ENCODE measurements at regions not wholly inside any gene's neighbourhood (a gene's known extent, or its start where the extent isn't known, plus 50 kb on each side); places are given as distances from the start of the nearest gene placed in this dataset.
"Not testable (repeated sequence)": the region's sequence is repeated elsewhere in the genome, so short reads cannot be mapped to it uniquely, and the experiment has no call there.

DNA sequence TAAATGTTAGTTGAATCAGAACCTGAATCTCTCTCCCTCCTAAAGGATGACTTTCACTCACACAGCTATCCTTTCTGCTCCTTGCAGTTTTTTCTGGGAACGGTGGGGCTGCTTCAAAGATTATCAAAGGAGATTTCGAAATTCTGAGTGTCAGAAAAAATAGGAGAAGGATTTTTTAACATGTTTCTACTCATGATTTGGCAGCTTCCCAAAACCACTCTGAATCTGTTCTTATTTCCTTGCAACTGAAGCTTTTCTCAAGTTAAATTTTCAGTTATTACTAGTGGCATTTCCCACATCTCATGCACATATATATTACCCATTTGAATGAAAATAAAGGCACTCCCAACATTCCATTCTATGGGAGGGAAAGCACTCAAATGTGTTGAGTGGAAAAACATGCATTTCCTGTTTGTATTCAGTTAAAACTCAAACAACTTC, 123.6 kb downstream of the LCA5 start:
- DNase-seq (no peak), ATAC-seq (no peak)
- ChIA-PET CTCF (interaction anchor here (0.7 to 1.0 kb wide), 2 partner anchors 11 to 187 kb away, joined by 3 read pairs; no protein-coding TSS in a partner anchor), POLR2A (interaction anchor here (0.6 kb wide), 1 partner anchor 165 kb away, joined by 6 read pairs; no protein-coding TSS in a partner anchor)
- Mint-ChIP-seq H3K27ac (no peak overlapping the region), H3K4me1 (no peaks in the 10 kb centered on the region), H3K27me3 (no peaks in the 10 kb centered on the region), H3K36me3 (ENCODE audit: low read depth) (no peaks in the 10 kb centered on the region), H3K9me3 (ENCODE audit: low read depth) (no peaks in the 10 kb centered on the region), H3K4me3 (no peak overlapping the region)
- intact Hi-C loops (cut with DNase I, micrococcal nuclease), result no loop called here

DNA sequence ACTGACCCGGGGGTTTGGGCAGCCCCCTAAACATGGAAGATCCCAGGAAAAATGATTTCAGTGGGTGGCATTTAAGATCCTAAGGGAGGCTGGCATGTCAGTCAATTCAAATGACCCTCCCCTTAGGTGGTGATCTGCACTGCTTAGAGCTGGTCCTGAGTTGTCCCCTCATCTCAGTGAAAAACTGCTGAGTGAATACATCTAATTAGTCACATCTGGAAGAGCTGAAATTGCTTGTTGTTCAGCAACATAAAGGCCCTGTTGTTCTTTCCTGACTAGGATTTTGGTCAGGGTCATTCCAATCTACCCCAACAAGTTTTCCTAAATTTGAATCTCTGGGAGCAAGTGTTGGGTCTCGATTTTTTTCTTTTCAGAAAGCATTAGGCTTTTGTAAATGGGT, 126.4 kb downstream of the LCA5 start:
- intact Hi-C loops (cut with DNase I, micrococcal nuclease), result no loop called here
- no peaks in the 10 kb centered on the region for H3K4me1 Mint-ChIP-seq
- no peaks in the 10 kb centered on the region for H3K36me3 Mint-ChIP-seq (ENCODE audit: low read depth)
- ChIA-PET POLR2A (no interaction called here), CTCF (no interaction called here)
- H3K27me3 Mint-ChIP-seq, result no peaks in the 10 kb centered on the region
- H3K9me3 Mint-ChIP-seq (ENCODE audit: low read depth), result no peaks in the 10 kb centered on the region
- H3K4me3 Mint-ChIP-seq, result no peak overlapping the region
- H3K27ac Mint-ChIP-seq, result no peak overlapping the region
- ATAC-seq (no peak), DNase-seq (no peak)

DNA sequence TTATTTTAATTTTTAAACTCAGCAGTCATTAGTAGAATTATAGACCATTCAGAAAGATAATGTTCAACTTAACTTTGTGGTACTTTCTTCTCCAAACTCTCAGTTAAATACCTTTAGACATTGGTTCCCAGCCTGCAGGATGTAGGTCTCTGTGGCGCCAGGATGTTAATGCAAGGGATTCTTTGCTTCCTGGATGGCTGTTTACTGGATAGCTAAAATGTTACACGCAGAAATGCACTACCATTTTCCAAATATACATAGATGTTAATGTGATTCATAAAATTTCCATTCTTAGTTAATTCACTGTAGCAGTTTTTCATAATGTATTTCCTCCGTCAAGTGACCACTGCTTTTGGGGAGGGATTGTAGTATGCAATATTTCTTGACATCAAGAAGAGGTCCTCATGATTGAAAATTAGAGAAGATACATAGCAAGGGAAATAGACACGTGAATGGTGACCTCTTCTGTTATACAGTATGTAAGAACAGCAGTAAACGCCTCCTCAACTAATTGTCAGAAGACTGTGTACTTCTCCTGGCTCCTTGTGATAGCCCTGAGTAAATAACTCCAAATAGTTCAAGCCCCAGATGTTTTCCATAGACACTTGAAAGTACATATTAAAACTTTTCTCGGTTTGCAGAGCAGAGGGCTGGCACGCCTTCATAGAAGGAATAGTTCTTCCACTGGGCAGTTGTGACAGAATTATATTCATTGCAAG, 128.8 kb downstream of the LCA5 start:
- Mint-ChIP-seq H3K36me3 (ENCODE audit: low read depth) (no peaks in the 10 kb centered on the region), H3K4me1 (no peaks in the 10 kb centered on the region), H3K9me3 (ENCODE audit: low read depth) (no peaks in the 10 kb centered on the region), H3K27me3 (no peaks in the 10 kb centered on the region), H3K27ac (no peak overlapping the region), H3K4me3 (no peak overlapping the region)
- DNase-seq (no peak), ATAC-seq (no peak)
- intact Hi-C loops (cut with DNase I, micrococcal nuclease), result no loop called here
- POLR2A ChIA-PET, result no interaction called here
- CTCF ChIA-PET, result no interaction called here

DNA sequence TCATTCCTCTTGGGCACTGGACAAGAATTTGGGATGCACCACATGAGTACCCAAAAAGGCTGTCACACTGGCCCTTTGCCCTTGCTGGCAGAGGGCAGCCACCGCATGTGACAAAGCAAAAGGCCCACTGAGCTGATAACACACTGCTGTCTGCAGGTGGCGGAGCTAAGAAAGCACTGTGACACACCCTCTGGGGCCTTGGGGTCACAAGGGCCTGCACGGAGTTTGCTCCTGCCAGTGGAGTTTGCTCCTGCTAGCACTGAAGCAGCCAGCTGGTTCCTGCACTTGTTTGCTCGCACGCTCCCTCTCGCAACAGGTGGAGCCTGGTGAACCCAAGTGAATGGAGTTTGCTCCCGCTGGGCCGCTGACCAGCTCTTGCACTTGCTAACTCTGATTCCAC, 132.6 kb downstream of the LCA5 start:
- H3K27me3 Mint-ChIP-seq, result no peaks in the 10 kb centered on the region
- H3K27ac Mint-ChIP-seq, result no peak overlapping the region
- CTCF ChIA-PET, result no interaction called here
- intact Hi-C loops (cut with DNase I, micrococcal nuclease), result no loop called here
- DNase-seq, result no peak
- POLR2A ChIA-PET, result no interaction called here
- H3K4me1 Mint-ChIP-seq, result no peaks in the 10 kb centered on the region
- no peak for ATAC-seq
- H3K9me3 Mint-ChIP-seq (ENCODE audit: low read depth), result no peaks in the 10 kb centered on the region
- no peak overlapping the region for H3K4me3 Mint-ChIP-seq
- no peaks in the 10 kb centered on the region for H3K36me3 Mint-ChIP-seq (ENCODE audit: low read depth)

DNA sequence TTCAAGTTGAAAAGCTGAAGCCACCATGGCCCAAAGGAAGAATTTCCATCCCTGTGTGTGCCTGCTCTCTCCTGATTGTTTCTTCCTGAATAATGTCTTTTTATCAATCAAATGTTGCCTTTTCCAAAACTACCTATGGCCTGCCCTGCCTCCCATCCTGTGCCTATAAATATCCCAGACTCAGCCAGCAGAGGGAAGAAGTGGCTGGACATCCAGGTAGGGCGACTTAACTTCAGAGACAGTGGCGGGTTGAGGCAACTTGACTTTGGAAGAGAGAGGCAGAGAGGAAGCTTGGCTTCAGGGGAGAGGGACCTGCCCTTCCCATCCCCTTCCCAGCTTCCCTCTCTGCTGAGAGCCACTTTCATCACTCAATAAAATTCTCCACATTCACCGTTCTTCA, 133.0 kb downstream of the LCA5 start:
- H3K4me3 Mint-ChIP-seq, result no peak overlapping the region
- ChIA-PET POLR2A (interaction anchor here (0.6 kb wide), 1 partner anchor 921 kb away, joined by 3 read pairs; no protein-coding TSS in a partner anchor), CTCF (no interaction called here)
- DNase-seq, result no peak
- H3K27me3 Mint-ChIP-seq, result no peaks in the 10 kb centered on the region
- H3K36me3 Mint-ChIP-seq (ENCODE audit: low read depth), result no peaks in the 10 kb centered on the region
- intact Hi-C loops (cut with DNase I, micrococcal nuclease), result no loop called here
- no peaks in the 10 kb centered on the region for H3K4me1 Mint-ChIP-seq
- no peaks in the 10 kb centered on the region for H3K9me3 Mint-ChIP-seq (ENCODE audit: low read depth)
- H3K27ac Mint-ChIP-seq, result no peak overlapping the region
- ATAC-seq, result no peak

DNA sequence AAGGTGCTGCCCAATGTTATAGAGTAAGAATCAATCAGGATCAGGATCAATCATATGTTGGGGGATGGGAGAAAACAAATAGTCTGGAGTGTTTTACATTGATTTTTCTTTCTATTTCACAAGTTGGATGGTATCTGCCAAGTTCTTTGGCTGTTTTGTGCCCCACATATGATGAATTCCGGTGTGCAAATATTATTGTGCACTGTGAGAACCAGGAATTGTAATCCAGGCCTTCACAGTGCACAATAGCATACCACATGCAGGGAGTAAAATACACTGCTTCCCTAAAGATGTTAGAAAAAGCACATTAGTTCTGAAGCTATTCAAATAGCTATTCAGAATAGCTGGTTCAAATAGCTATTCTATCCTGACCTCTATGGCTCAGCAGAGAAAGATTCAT, 133.7 kb downstream of the LCA5 start:
- DNase-seq (no peak), ATAC-seq (no peak)
- intact Hi-C loops (cut with DNase I, micrococcal nuclease), result no loop called here
- no peaks in the 10 kb centered on the region for H3K4me1 Mint-ChIP-seq
- no peak overlapping the region for H3K4me3 Mint-ChIP-seq
- H3K9me3 Mint-ChIP-seq (ENCODE audit: low read depth), result peaks cover under 1% of the 10 kb centered on the region
- H3K27me3 Mint-ChIP-seq, result no peaks in the 10 kb centered on the region
- no peak overlapping the region for H3K27ac Mint-ChIP-seq
- H3K36me3 Mint-ChIP-seq (ENCODE audit: low read depth), result no peaks in the 10 kb centered on the region
- POLR2A ChIA-PET, result interaction anchor here (0.6 kb wide), 1 partner anchor 920 kb away, joined by 3 read pairs; no protein-coding TSS in a partner anchor
- CTCF ChIA-PET, result no interaction called here

DNA sequence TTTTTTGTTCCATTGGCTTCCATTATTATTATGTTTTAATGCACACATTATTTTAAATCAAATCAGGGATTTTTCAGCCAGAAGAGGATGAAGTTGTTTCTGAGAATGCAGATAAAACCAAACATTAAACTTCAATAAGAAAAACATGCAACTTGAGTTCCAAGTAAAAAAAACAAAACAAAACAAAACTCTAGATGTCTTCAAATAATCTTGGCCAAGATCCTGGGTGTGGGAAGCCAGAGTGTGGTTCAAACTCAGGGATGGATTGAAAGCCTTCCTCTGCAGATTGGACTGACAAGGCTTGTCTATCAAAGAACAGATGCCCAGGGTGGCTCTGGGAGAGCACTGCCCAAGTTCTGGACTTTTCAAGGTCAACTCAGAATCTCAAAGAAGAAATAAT, 134.1 kb downstream of the LCA5 start:
- ChIA-PET CTCF (interaction anchor here (1.1 kb wide), 1 partner anchor 11 kb away, joined by 3 read pairs; no protein-coding TSS in a partner anchor), POLR2A (no interaction called here)
- Mint-ChIP-seq H3K4me3 (no peak overlapping the region), H3K9me3 (ENCODE audit: low read depth) (peaks cover 4% of the 10 kb centered on the region), H3K27me3 (peaks cover 2% of the 10 kb centered on the region), H3K4me1 (no peaks in the 10 kb centered on the region), H3K36me3 (ENCODE audit: low read depth) (peaks cover 1% of the 10 kb centered on the region), H3K27ac (no peak overlapping the region)
- DNase-seq (no peak), ATAC-seq (no peak)
- intact Hi-C loops (cut with DNase I, micrococcal nuclease), result no loop called here

DNA sequence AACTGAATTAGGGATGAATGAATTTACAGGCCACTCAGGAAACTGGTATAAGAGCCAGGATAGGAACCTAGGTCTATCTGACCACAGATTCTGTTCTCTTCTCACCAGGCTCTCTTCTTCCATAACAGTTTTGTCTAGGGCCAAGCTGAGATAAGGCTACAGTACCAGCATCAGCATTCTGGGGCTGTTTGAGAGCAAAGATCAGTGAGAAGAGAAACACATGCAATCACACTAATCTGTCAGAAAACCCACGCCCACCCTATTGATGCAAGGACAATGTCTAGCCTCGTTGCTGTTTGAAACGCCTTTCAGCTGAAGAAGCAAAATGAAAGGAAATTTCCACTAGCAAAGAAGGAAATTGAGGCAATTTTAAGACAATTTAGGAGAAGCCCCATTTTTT, 137.7 kb downstream of the LCA5 start:
- ATAC-seq (no peak), DNase-seq (no peak)
- Mint-ChIP-seq H3K4me3 (no peak overlapping the region), H3K4me1 (no peaks in the 10 kb centered on the region), H3K36me3 (ENCODE audit: low read depth) (peaks cover 1% of the 10 kb centered on the region), H3K27me3 (peaks cover 2% of the 10 kb centered on the region), H3K27ac (no peak overlapping the region), H3K9me3 (ENCODE audit: low read depth) (peaks cover 4% of the 10 kb centered on the region)
- ChIA-PET CTCF (no interaction called here), POLR2A (no interaction called here)
- intact Hi-C loops (cut with DNase I, micrococcal nuclease), result no loop called here

DNA sequence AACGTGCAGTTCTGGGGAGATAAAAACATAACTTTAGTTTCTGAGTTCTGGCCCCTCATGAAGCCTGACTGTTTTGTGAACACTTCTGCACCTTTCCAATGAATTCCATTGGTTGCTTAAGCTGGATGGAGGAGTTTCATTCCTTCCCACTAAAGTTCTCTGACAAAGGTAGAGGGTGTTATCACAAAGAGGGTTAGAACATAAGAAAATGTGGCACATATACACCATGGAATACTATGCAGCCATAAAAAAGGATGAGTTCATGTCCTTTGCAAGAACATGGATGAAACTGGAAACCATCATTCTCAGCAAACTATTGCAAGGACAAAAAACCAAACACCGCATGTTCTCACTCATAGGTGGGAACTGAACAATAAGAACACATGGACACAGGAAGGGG, 138.6 kb downstream of the LCA5 start:
- H3K4me3 Mint-ChIP-seq; DNase-seq; H3K27me3 Mint-ChIP-seq; POLR2A ChIA-PET; H3K9me3 Mint-ChIP-seq (ENCODE audit: low read depth); CTCF ChIA-PET; H3K4me1 Mint-ChIP-seq; H3K36me3 Mint-ChIP-seq (ENCODE audit: low read depth); intact Hi-C loops (cut with DNase I, micrococcal nuclease); ATAC-seq; H3K27ac Mint-ChIP-seq: not testable (repeated sequence)

DNA sequence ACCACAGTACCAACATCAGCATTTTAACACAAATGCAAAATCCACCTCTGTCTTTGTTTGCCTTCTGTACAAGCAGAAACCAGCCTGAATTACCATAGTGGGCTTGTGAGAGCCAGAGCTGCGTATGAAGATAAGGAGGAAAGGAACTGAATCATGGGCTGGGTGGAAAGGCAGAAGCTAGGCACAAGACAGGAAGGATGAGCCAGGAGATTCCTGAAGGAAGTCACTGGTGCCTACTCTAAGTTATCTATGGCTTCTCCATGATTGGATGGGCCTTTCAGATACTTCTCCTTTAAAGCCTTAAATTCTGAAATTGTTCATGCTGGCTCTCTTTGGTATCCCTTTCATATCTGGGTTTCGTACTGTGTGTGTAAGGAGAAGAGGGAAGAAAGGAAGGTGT, 140.6 kb downstream of the LCA5 start:
- ATAC-seq (no peak), DNase-seq (no peak)
- no peak overlapping the region for H3K27ac Mint-ChIP-seq
- H3K9me3 Mint-ChIP-seq (ENCODE audit: low read depth), result peaks cover 4% of the 10 kb centered on the region
- no peak overlapping the region for H3K4me3 Mint-ChIP-seq
- H3K36me3 Mint-ChIP-seq (ENCODE audit: low read depth), result peaks cover 1% of the 10 kb centered on the region
- ChIA-PET CTCF (no interaction called here), POLR2A (no interaction called here)
- intact Hi-C loops (cut with DNase I, micrococcal nuclease), result no loop called here
- no peaks in the 10 kb centered on the region for H3K4me1 Mint-ChIP-seq
- peaks cover 2% of the 10 kb centered on the region for H3K27me3 Mint-ChIP-seq

DNA sequence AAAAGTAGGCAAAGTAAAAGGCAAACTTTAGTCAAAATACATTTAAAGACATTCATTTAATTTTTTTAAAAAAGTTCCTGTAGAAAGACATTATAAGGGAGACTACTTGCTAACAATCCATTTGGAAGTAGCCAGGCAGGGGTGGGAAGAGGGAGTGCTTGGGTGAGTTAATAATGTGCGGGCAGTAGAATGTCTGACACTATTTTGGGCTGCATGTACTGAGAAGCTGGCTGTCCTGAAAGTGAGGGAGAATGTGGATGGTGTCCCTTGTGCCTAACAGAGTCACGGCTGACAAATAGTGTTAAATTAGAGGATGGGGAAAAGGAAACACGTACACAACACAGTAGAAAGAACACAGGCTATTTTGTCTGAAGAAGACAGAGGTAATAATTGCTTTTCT, 142.5 kb downstream of the LCA5 start:
- peaks cover 4% of the 10 kb centered on the region for H3K9me3 Mint-ChIP-seq (ENCODE audit: low read depth)
- peaks cover 1% of the 10 kb centered on the region for H3K36me3 Mint-ChIP-seq (ENCODE audit: low read depth)
- H3K4me1 Mint-ChIP-seq, result no peaks in the 10 kb centered on the region
- POLR2A ChIA-PET, result no interaction called here
- DNase-seq (no peak), ATAC-seq (no peak)
- peaks cover 2% of the 10 kb centered on the region for H3K27me3 Mint-ChIP-seq
- intact Hi-C loops (cut with DNase I, micrococcal nuclease), result no loop called here
- CTCF ChIA-PET, result interaction anchor here (0.6 to 1.0 kb wide), 2 partner anchors 57 to 149 kb away, joined by 3 to 4 read pairs; no protein-coding TSS in a partner anchor
- no peak overlapping the region for H3K27ac Mint-ChIP-seq
- no peak overlapping the region for H3K4me3 Mint-ChIP-seq

DNA sequence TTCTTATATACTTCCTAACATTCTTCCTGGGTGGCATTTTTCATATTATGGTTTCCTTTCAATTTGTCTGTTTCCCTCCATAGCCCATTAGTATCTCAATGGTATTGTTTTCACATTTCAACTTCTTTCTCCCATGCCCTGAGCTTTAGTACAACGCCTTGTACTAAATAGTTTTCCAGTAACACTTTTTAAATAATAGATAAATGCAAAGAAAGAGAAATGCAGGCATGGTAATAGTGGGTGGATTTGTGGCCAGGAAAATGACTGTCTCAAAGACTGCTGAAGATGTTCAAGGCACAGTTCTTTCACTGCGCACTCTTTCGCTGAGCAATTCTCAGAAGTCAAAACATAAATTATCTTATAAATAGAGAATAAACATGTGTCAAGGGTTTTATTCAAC, 145.1 kb downstream of the LCA5 start:
- intact Hi-C loops (cut with DNase I, micrococcal nuclease), result no loop called here
- Mint-ChIP-seq H3K9me3 (ENCODE audit: low read depth) (no peaks in the 10 kb centered on the region), H3K27ac (no peak overlapping the region), H3K27me3 (peaks cover 2% of the 10 kb centered on the region), H3K4me1 (no peaks in the 10 kb centered on the region), H3K4me3 (no peak overlapping the region), H3K36me3 (ENCODE audit: low read depth) (no peaks in the 10 kb centered on the region)
- CTCF ChIA-PET, result interaction anchor here (1.2 kb wide), 1 partner anchor 14 kb away, joined by 3 read pairs; no protein-coding TSS in a partner anchor
- ATAC-seq (no peak), DNase-seq (no peak)
- POLR2A ChIA-PET, result no interaction called here
